ENCODE measurements at regions not wholly inside any gene's neighbourhood (a gene's known extent, or its start where the extent isn't known, plus 50 kb on each side); places are given as distances from the start of the nearest gene placed in this dataset.

DNA sequence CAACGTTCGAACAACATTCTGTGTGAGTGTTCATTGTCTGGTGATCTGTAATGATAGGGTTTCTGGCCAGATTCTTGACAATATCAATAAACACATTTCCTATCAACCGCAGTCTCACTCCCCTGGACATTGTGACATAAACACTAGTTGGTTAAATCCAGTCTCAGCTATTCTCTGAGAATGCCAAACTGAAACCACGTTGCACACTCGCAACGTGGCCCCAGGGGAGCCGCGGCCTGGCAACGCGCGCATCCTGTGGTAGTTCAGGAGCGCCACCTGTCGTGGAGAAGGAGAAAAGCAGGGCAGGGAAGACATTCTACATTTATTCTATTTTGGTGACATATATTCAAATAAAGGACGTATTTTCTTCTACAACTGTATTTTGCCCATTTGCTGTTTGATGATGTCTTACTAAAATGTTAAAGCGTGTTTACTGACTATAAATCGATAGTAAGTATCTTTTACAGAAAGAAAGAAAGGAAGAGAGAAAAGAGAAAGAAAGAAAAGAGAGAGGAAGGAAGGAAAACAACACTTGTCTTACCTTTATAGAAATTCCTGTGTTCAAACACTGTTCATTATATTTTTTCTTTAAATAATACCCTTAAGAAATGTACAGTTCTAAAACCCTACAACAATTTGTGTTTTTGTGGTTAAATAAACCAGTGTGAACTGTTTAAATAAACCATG is 738.3 kb upstream of the FRG1 start:
- DNase-seq (ENCODE audit: low spot score): peak; percentile 8
- in situ Hi-C loops (cut with MboI; ENCODE audit: low pct_unique_long_range_greater_than_20kb, low sequenced_read_pairs, unreplicated experiment): no loop called here
- peak; percentile 65 for TF ChIP-seq CTCF (IDR thresholded peaks at IDR 0.05; ENCODE audit: extremely low read depth, insufficient read depth, missing control alignments)

GRCh38 chr4:189202869-189203271 is 737.8 kb upstream of the FRG1 start:
- no peak for TF ChIP-seq CTCF (IDR thresholded peaks at IDR 0.05; ENCODE audit: extremely low read depth, insufficient read depth, missing control alignments)
- in situ Hi-C loops (cut with MboI; ENCODE audit: low pct_unique_long_range_greater_than_20kb, low sequenced_read_pairs, unreplicated experiment): no loop called here
- DNase-seq (ENCODE audit: low spot score): no peak

DNA sequence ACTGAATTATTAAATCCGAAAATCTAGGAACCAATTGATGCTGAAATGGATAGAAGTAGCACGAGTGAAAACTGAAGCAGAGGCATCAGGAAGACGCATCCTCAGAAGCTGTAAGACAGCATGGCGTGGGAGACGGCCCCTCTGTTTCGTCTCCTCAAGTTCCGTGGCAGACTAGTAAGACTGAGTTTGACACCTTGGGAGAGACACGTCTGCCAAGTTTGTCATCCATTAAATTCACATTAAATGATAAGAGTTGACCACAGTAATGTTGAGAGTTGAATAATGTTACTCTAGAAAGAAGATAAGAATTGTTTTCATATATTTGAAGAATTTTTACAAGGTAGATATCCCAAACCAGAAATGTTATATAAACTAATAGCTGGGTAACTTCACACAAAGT is 736.1 kb upstream of the FRG1 start:
- TF ChIP-seq CTCF (IDR thresholded peaks at IDR 0.05; ENCODE audit: extremely low read depth, insufficient read depth, missing control alignments): no peak
- in situ Hi-C loops (cut with MboI; ENCODE audit: low pct_unique_long_range_greater_than_20kb, low sequenced_read_pairs, unreplicated experiment): no loop called here
- no peak for DNase-seq (ENCODE audit: low spot score)

DNA sequence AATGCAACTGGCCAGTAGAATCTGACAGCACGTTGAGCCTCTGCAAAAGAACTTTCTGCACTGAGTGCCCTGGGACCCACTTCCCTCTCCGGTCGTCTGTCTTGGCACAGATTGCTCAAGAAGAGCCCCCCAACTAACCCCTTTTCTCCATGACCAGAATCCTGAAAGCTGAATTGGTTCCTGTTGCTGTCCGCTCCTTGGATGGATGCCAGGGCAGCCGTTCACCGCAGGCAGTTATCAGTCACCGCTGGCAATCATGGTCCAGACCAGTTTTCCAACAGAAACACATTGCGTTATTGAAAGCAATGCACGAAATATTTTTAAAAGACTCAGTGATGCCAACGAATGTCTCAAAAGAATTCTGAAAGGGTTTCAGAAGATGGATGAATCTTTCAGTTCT is 733.7 kb upstream of the FRG1 start:
- TF ChIP-seq CTCF (IDR thresholded peaks at IDR 0.05; ENCODE audit: extremely low read depth, insufficient read depth, missing control alignments): no peak
- no peak for DNase-seq (ENCODE audit: low spot score)
- in situ Hi-C loops (cut with MboI; ENCODE audit: low pct_unique_long_range_greater_than_20kb, low sequenced_read_pairs, unreplicated experiment): no loop called here

DNA sequence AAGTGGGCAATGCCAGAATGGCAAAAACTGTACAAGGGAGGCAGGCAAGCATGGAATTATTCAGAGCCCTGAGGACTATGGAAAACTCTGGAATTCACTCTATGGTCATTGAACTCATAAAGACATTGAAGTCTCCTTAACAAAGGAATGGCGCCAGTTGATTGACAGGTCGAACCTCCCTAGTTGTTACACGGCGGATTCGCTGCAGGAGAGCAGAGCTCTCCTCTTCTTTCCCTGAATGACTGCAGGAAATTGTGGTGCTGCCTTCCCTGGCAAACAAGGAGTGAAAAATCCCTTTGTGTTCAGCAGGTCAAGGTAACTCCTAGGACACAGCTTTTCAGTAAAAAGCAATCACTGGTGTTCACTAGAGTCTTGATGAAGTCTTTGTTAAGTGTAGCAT is 732.8 kb upstream of the FRG1 start:
- in situ Hi-C loops (cut with MboI; ENCODE audit: low pct_unique_long_range_greater_than_20kb, low sequenced_read_pairs, unreplicated experiment): no loop called here
- TF ChIP-seq CTCF (IDR thresholded peaks at IDR 0.05; ENCODE audit: extremely low read depth, insufficient read depth, missing control alignments): no peak
- DNase-seq (ENCODE audit: low spot score): no peak

DNA sequence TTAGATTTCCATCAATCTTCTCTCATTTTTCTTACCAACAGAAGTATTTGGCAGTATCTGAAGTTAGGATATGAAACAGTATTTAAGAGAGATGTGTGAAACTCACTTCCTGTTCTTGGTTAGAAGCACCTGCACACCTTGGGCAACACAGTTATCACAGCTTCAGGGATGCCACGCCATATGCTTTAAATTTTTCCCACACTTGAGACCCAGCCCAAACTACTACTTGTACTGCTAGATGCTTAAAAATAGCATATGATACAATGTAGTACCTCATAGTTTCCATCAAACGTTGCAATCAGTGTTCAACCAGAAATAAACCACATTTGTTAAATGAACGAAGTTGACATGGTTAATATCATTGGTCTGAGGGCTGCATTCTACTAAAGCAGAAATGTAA is 725.1 kb upstream of the FRG1 start:
- no peak for DNase-seq (ENCODE audit: low spot score)
- TF ChIP-seq CTCF (IDR thresholded peaks at IDR 0.05; ENCODE audit: extremely low read depth, insufficient read depth, missing control alignments): no peak
- in situ Hi-C loops (cut with MboI; ENCODE audit: low pct_unique_long_range_greater_than_20kb, low sequenced_read_pairs, unreplicated experiment): no loop called here
